Osteocyte (in vitro differentiated cells): ENCODE measurements at regions not wholly inside any gene's neighbourhood (a gene's known extent, or its start where the extent isn't known, plus 50 kb on each side); places are given as distances from the start of the nearest gene placed in this dataset.

Experiments used
- DNase-seq: peaks from one replicate; pipeline ENCODE4 v3.0.0; 2021; ENCODE audit warnings: mixed read lengths; ENCODE audit not compliant: unreplicated experiment; ENCODE audit errors: extremely low spot score
- H3K27ac Mint-ChIP-seq: one replicate; pipeline ENCODE4 v1.8.0; 2021; ENCODE audit warnings: mild to moderate bottlenecking, mixed read lengths; ENCODE audit not compliant: unreplicated experiment
- H3K27me3 Mint-ChIP-seq: one replicate; pipeline ENCODE4 v1.8.0; 2021; ENCODE audit warnings: mixed read lengths; ENCODE audit not compliant: unreplicated experiment
- H3K36me3 Mint-ChIP-seq: one replicate; pipeline ENCODE4 v1.8.0; 2021; ENCODE audit warnings: mixed read lengths; ENCODE audit not compliant: unreplicated experiment
- H3K4me1 Mint-ChIP-seq: one replicate; pipeline ENCODE4 v1.8.0; 2021; ENCODE audit warnings: mixed read lengths; ENCODE audit not compliant: unreplicated experiment
- H3K4me3 Mint-ChIP-seq: one replicate; pipeline ENCODE4 v1.8.0; 2021; ENCODE audit warnings: mild to moderate bottlenecking, moderate library complexity, mixed read lengths; ENCODE audit not compliant: unreplicated experiment
- H3K9me3 Mint-ChIP-seq: one replicate; pipeline ENCODE4 v1.8.0; 2021; ENCODE audit warnings: mixed read lengths; ENCODE audit not compliant: unreplicated experiment
- TF ChIP-seq, protein P1 (sequence below): fragments of 200-600 bp; sonication (generic); IDR thresholded peaks from 2 replicates; pipeline ENCODE4 v1.5.0; 2021; ENCODE audit warnings: antibody characterized with exemption, mild to moderate bottlenecking, moderate library complexity

DNA sequence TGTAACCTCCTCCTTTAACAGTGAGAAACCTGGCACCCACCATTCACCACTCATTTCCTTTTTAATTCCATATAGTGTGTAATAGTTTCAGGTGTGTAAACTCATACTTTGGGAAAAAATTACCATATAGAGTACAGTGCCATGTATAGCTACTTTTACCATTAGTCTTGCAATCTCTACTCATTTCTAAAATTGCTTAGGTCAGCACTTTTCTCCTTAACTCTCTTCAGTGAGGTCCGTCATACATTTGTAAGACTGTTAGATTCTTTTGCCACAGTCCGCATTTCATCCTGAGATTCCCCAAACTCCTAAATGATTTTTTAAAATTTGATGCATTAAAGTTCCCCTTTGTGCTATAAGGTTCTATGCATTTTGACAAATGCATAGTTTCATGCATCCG is 238.3 kb upstream of the ATP10A start:
- Mint-ChIP-seq H3K27me3 (peaks cover 4% of the 10 kb centered on the region), H3K36me3 (no peaks in the 10 kb centered on the region), H3K27ac (no peak overlapping the region), H3K4me3 (no peak overlapping the region), H3K4me1 (no peaks in the 10 kb centered on the region), H3K9me3 (peaks cover 5% of the 10 kb centered on the region)
- TF ChIP-seq, protein P1, sequence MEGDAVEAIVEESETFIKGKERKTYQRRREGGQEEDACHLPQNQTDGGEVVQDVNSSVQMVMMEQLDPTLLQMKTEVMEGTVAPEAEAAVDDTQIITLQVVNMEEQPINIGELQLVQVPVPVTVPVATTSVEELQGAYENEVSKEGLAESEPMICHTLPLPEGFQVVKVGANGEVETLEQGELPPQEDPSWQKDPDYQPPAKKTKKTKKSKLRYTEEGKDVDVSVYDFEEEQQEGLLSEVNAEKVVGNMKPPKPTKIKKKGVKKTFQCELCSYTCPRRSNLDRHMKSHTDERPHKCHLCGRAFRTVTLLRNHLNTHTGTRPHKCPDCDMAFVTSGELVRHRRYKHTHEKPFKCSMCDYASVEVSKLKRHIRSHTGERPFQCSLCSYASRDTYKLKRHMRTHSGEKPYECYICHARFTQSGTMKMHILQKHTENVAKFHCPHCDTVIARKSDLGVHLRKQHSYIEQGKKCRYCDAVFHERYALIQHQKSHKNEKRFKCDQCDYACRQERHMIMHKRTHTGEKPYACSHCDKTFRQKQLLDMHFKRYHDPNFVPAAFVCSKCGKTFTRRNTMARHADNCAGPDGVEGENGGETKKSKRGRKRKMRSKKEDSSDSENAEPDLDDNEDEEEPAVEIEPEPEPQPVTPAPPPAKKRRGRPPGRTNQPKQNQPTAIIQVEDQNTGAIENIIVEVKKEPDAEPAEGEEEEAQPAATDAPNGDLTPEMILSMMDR: no peak
- DNase-seq: no peak

DNA sequence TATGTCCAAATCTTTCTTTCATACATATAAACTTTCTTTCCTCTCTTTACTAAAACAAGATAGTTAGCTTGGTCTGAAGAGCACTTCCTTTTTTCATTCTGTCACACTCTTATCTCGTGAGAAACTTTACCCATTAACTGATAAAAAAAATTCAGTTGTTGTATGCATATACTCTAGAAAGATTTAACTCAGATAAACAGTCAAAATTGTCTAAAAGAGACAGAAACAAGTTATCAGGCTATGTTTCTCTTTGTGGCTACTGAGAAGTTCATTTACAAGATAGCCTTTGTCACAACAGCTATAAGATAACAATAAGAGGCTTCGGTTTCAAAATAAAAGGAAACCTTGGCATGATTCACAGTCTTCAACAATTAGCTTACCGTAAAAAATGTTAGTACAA is 235.7 kb upstream of the ATP10A start:
- Mint-ChIP-seq H3K27me3 (peaks cover 14% of the 10 kb centered on the region), H3K4me1 (no peaks in the 10 kb centered on the region), H3K27ac (no peak overlapping the region), H3K4me3 (no peak overlapping the region), H3K9me3 (no peaks in the 10 kb centered on the region), H3K36me3 (no peaks in the 10 kb centered on the region)
- DNase-seq: no peak
- TF ChIP-seq, protein P1: no peak

DNA sequence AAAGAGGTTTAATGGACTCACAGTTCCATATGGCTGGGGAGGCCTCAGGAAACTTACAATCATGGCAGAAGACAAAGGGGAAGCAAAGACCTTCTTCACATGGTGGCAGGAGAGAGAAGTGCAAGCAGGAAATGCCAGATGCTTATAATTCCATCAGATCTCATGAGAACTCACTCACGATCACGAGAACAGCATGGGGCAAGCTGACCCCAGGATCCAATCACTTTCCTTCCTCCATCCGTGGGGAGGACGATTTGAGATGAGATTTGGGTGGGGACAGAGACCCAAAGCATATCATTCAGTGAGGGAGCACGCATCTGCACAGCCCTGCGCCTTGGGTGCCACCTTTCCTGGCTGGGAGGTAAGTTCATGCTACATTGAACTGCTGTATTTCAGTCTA is 234.1 kb upstream of the ATP10A start:
- H3K27me3 Mint-ChIP-seq: peaks cover 17% of the 10 kb centered on the region
- TF ChIP-seq, protein P1: no peak
- no peak for DNase-seq
- no peak overlapping the region for H3K27ac Mint-ChIP-seq
- H3K9me3 Mint-ChIP-seq: no peaks in the 10 kb centered on the region
- no peaks in the 10 kb centered on the region for H3K36me3 Mint-ChIP-seq
- H3K4me3 Mint-ChIP-seq: no peak overlapping the region
- H3K4me1 Mint-ChIP-seq: no peaks in the 10 kb centered on the region

DNA sequence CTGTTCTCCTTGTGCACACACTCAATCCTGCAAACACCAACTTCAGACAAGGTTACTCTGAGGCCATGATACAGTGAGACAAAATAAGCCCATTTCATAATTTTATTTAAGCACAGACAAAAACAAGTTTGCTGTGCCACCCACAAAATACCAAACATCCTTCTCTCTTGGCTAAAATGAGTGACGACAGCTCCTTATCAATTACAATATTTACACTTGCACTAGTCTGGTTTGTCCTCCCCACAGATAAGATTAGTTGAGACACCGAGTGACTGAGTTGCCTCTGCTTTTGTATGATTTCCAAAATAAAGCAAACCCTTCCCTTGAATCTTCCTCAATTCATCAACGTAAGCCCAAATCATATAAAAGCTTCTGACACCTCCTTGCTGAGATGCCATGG is 233.5 kb upstream of the ATP10A start:
- Mint-ChIP-seq H3K4me3 (no peak overlapping the region), H3K27ac (no peak overlapping the region), H3K4me1 (no peaks in the 10 kb centered on the region), H3K9me3 (no peaks in the 10 kb centered on the region), H3K27me3 (peaks cover 14% of the 10 kb centered on the region), H3K36me3 (no peaks in the 10 kb centered on the region)
- TF ChIP-seq, protein P1: no peak
- no peak for DNase-seq

DNA sequence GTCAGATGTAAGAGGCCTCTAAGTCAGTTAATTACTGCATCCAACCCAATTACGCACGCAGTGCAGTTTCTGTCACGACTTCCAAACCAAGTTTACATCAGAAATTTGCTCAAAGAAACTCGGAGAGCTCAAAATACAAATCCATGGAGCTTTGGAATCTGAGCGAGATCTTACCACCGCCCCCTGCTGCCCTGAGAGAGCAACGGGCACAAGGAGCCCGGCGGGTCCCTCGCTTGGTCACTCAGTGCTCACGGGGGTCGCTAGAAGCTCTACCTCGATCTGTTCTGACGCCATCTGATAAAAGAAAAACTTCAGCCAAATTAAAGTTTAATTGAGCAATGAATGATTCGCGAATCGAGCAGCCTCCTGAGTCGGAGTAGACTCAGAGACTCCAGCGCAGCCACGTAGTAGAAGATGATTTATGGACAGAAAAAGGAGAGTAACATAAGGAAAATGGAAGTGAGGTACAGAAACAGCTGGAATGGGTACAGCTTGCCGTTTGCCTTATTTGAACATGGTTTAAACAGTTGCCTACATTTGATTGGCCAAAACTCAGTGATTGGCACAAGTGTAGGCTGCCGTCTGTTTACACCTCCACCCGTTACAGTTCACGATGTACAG is 232.7 kb upstream of the ATP10A start:
- Mint-ChIP-seq H3K9me3 (no peaks in the 10 kb centered on the region), H3K27me3 (peaks cover 17% of the 10 kb centered on the region), H3K4me1 (no peaks in the 10 kb centered on the region), H3K4me3 (no peak overlapping the region), H3K27ac (no peak overlapping the region), H3K36me3 (no peaks in the 10 kb centered on the region)
- TF ChIP-seq, protein P1: peak; percentile 35
- no peak for DNase-seq
